Astrocyte (in vitro differentiated cells and primary cell): ENCODE measurements at regions not wholly inside any gene's neighbourhood (a gene's known extent, or its start where the extent isn't known, plus 50 kb on each side); places are given as distances from the start of the nearest gene placed in this dataset.

Experiments
- EZH2 ChIP-seq: IDR thresholded peaks from 2 replicates; pipeline ENCODE4 v1.6.1; 2012; ENCODE audit warnings: mild to moderate bottlenecking, low read length, inconsistent platforms; ENCODE audit not compliant: insufficient read depth
- TF ChIP-seq, protein P1 (sequence below): IDR thresholded peaks from 2 replicates; pipeline ENCODE4 v1.5.1; 2011; ENCODE audit warnings: low read depth, mild to moderate bottlenecking, inconsistent platforms, low read length, moderate library complexity; ENCODE audit not compliant: insufficient read depth

DNA sequence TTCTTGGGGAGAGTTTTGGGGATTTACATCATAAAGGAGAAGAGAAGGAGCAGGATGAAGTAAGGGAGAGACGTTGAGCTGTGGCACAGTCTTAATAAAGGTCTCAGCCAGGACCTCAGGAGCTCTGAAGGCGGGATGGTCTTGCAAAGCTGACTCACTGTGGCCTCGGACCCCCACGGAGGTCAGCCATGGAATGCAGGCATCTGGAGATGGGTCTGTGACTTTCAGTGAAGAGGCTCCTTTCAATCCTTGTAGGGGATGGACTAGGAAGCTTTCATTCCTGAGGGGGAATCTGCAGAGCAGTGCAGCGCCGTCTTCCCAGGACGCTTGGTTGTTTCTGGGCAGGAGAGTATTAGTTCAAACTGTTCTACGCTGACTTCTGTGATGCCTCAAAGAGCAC, 65.7 kb upstream of the BASP1 start:
- TF ChIP-seq, protein P1, sequence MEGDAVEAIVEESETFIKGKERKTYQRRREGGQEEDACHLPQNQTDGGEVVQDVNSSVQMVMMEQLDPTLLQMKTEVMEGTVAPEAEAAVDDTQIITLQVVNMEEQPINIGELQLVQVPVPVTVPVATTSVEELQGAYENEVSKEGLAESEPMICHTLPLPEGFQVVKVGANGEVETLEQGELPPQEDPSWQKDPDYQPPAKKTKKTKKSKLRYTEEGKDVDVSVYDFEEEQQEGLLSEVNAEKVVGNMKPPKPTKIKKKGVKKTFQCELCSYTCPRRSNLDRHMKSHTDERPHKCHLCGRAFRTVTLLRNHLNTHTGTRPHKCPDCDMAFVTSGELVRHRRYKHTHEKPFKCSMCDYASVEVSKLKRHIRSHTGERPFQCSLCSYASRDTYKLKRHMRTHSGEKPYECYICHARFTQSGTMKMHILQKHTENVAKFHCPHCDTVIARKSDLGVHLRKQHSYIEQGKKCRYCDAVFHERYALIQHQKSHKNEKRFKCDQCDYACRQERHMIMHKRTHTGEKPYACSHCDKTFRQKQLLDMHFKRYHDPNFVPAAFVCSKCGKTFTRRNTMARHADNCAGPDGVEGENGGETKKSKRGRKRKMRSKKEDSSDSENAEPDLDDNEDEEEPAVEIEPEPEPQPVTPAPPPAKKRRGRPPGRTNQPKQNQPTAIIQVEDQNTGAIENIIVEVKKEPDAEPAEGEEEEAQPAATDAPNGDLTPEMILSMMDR = no peak
- no peak for TF ChIP-seq EZH2
